Fibroblast of skin of left biceps (primary cell): ENCODE measurements at regions not wholly inside any gene's neighbourhood (a gene's known extent, or its start where the extent isn't known, plus 50 kb on each side); places are given as distances from the start of the nearest gene placed in this dataset.
"Not testable (repeated sequence)": the region's sequence is repeated elsewhere in the genome, so short reads cannot be mapped to it uniquely, and the experiment has no call there.

Experiments
- DNase-seq, 2 experiments: peaks; one replicate each; pipeline ENCODE4 v3.0.0-alpha.2; 2013; ENCODE audit warnings: low read depth in 2 of 2

- DNase-seq, result no peak
Measured at GRCh38 chr12:85574291-85574690, 261.9 kb downstream of the RASSF9 start.

- peak; percentile 29 to 39 for DNase-seq
Measured at GRCh38 chr12:85575120-85576096, 260.8 kb downstream of the RASSF9 start.

GRCh38 chr12:85580562-85581168 is 255.5 kb downstream of the RASSF9 start:
- no peak for DNase-seq

- no peak for DNase-seq
Measured at GRCh38 chr12:85587158-85587557, 249.1 kb downstream of the RASSF9 start.

GRCh38 chr12:85588221-85588620 is 248.0 kb downstream of the RASSF9 start:
- DNase-seq, result no peak

- DNase-seq, result no peak
Measured at GRCh38 chr12:85600841-85601240, 235.4 kb downstream of the RASSF9 start.

GRCh38 chr12:85603556-85603955 is 232.7 kb downstream of the RASSF9 start:
- no peak for DNase-seq

GRCh38 chr12:85606455-85606854 is 229.8 kb downstream of the RASSF9 start:
- no peak for DNase-seq

- no peak for DNase-seq
Measured at GRCh38 chr12:85609778-85610177, 226.4 kb downstream of the RASSF9 start.

GRCh38 chr12:85610194-85610593 is 226.0 kb downstream of the RASSF9 start:
- no peak for DNase-seq

- DNase-seq, result no peak
Measured at GRCh38 chr12:85616201-85616600, 220.0 kb downstream of the RASSF9 start.

GRCh38 chr12:85617307-85618091 is 218.7 kb downstream of the RASSF9 start:
- no peak for DNase-seq

GRCh38 chr12:85621041-85621440 is 215.2 kb downstream of the RASSF9 start:
- no peak for DNase-seq

- no peak for DNase-seq
Measured at GRCh38 chr12:85623763-85624162, 212.4 kb downstream of the RASSF9 start.

- no peak for DNase-seq
Measured at GRCh38 chr12:85625467-85625866, 210.7 kb downstream of the RASSF9 start.

- peak; percentile 41 to 44 for DNase-seq
Measured at GRCh38 chr12:85626001-85626783, 210.0 kb downstream of the RASSF9 start.

GRCh38 chr12:85626784-85627171 is 209.4 kb downstream of the RASSF9 start:
- no peak for DNase-seq

- DNase-seq, result peak; percentile 43 to 58
Measured at GRCh38 chr12:85627584-85627983, 208.6 kb downstream of the RASSF9 start.

GRCh38 chr12:85628562-85628961 is 207.6 kb downstream of the RASSF9 start:
- DNase-seq, result not testable (repeated sequence)

GRCh38 chr12:85630851-85631250 is 205.4 kb downstream of the RASSF9 start:
- no peak for DNase-seq

GRCh38 chr12:85632390-85632789 is 203.8 kb downstream of the RASSF9 start:
- DNase-seq, result no peak
